ENCODE measurements at regions not wholly inside any gene's neighbourhood (a gene's known extent, or its start where the extent isn't known, plus 50 kb on each side); places are given as distances from the start of the nearest gene placed in this dataset.

DNA sequence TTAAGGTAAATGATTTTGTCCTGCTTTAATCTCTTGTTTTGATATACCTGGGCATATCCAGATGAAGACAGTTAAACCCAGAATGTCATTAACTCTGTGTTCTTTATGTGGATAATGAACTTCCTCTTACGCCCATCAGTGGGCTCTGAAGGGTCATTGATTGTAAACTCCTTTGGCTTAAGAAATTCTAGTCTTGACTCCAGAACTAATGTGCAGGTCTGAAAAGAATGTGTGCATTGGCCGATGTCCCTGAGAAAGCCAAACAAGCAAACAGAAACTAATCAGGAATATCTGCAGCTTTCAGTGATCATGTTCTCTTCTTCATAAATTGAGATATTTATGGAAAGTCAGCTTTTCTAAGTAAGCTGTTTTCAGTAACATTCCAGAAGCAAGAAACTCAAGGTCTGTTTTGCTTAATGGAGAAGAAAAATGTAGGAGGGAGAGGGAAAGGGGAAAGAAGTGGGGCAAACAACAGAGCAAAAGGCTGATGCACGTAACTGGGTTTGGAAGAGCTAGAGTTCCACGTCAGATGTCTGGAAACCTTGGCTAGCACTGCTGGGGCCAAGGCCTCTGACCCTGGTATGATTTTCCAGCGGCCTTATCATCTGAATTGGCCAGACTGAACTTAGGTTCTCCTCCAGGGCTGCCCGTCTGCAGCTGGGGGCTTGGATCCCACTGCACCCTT is 61.3 kb upstream of the FHL2 start:
- DNase-seq: no peak
- Histone ChIP-seq H3K27me3 (ENCODE audit: insufficient read depth, low read length, poor library complexity) (no peaks in the 10 kb centered on the region), H3K79me2 (ENCODE audit: insufficient read depth, low read length) (no peaks in the 10 kb centered on the region), H4K20me1 (ENCODE audit: insufficient read depth, low read length) (no peaks in the 10 kb centered on the region), H2AFZ (ENCODE audit: low read depth, low read length) (no peak overlapping the region), H3K4me2 (ENCODE audit: insufficient read depth, low read length) (no peak overlapping the region), H3K4me1 (ENCODE audit: insufficient read depth, low read length) (no peaks in the 10 kb centered on the region), H3K9ac (ENCODE audit: low read depth, low read length) (no peak overlapping the region), H3K9me3 (ENCODE audit: insufficient read depth, low read length, severe bottlenecking) (no peaks in the 10 kb centered on the region), H3K36me3 (ENCODE audit: insufficient read depth, low read length) (no peaks in the 10 kb centered on the region), H3K4me3 (ENCODE audit: low read depth in 1 of 2, low read length in 2 of 2) (no peak overlapping the region), H3K27ac (ENCODE audit: low read length) (no peak overlapping the region)
- no peak for ATAC-seq (ENCODE audit: insufficient read depth, low read depth)
- no peak for TF ChIP-seq EZH2 (IDR thresholded peaks at IDR 0.05; ENCODE audit: borderline replicate concordance, low read depth, low read length, severe bottlenecking)

DNA sequence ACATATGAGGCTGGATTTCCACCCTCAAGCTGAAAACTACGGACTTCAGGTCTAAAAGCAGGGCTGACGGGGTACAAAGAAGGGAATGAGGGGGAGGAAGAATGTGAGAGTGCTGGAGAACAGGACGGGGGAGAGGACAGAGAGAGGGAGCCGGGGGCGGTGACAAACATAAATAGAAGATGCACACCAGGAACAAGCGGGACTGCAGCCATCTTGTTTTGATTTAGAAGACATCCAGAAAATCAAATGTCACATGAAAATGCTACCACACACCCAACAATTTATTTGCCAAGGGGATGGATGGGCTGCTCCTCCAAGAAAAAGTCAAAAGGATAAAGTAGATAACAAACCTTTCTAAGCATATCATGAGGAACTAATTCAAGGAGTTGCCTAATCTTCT is 59.2 kb upstream of the FHL2 start:
- Histone ChIP-seq H3K27me3 (ENCODE audit: insufficient read depth, low read length, poor library complexity) (no peaks in the 10 kb centered on the region), H4K20me1 (ENCODE audit: insufficient read depth, low read length) (no peaks in the 10 kb centered on the region), H3K27ac (ENCODE audit: low read length) (no peak overlapping the region), H3K4me3 (ENCODE audit: low read depth in 1 of 2, low read length in 2 of 2) (no peak overlapping the region), H3K9ac (ENCODE audit: low read depth, low read length) (no peak overlapping the region), H2AFZ (ENCODE audit: low read depth, low read length) (no peak overlapping the region), H3K9me3 (ENCODE audit: insufficient read depth, low read length, severe bottlenecking) (no peaks in the 10 kb centered on the region), H3K36me3 (ENCODE audit: insufficient read depth, low read length) (no peaks in the 10 kb centered on the region), H3K79me2 (ENCODE audit: insufficient read depth, low read length) (no peaks in the 10 kb centered on the region), H3K4me2 (ENCODE audit: insufficient read depth, low read length) (no peak overlapping the region), H3K4me1 (ENCODE audit: insufficient read depth, low read length) (no peaks in the 10 kb centered on the region)
- TF ChIP-seq, protein P1, sequence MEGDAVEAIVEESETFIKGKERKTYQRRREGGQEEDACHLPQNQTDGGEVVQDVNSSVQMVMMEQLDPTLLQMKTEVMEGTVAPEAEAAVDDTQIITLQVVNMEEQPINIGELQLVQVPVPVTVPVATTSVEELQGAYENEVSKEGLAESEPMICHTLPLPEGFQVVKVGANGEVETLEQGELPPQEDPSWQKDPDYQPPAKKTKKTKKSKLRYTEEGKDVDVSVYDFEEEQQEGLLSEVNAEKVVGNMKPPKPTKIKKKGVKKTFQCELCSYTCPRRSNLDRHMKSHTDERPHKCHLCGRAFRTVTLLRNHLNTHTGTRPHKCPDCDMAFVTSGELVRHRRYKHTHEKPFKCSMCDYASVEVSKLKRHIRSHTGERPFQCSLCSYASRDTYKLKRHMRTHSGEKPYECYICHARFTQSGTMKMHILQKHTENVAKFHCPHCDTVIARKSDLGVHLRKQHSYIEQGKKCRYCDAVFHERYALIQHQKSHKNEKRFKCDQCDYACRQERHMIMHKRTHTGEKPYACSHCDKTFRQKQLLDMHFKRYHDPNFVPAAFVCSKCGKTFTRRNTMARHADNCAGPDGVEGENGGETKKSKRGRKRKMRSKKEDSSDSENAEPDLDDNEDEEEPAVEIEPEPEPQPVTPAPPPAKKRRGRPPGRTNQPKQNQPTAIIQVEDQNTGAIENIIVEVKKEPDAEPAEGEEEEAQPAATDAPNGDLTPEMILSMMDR (IDR thresholded peaks at IDR 0.05; ENCODE audit: borderline replicate concordance, extremely low read depth, low read length, poor library complexity, severe bottlenecking): no peak
- TF ChIP-seq EZH2 (IDR thresholded peaks at IDR 0.05; ENCODE audit: borderline replicate concordance, low read depth, low read length, severe bottlenecking): no peak
- DNase-seq: no peak
- no peak for ATAC-seq (ENCODE audit: insufficient read depth, low read depth)

DNA sequence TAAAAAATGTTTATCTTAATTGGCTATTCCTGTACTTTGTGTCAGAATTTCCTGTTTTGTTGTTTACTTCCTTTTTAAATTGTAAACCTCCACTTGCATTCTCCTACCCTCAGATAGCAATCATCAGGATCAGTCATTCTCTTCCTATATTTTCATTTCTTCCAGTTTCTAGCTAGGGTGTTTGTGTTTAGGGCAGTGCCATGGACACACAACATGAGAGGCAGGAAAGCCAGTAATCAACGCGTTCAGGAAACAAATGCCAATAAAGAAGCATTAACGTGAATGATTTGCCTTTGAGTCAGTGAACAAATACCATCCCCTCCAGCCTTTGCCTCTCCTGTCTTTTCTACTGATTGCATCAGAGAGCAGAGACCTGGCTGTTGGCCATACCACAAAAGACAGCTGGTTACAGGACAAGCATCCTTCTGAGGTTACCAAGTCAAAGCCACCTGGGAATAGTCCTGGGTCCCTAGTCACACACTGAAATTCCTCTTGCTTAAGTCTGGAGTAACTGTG is 56.7 kb upstream of the FHL2 start:
- DNase-seq: peak; percentile 16
- ATAC-seq (ENCODE audit: insufficient read depth, low read depth): 0 out of 3 replicates have a peak, but pooled peaks have one; percentile 27
- no peak overlapping the region for H3K4me3 ChIP-seq (ENCODE audit: low read depth in 1 of 2, low read length in 2 of 2)
- H3K4me2 ChIP-seq (ENCODE audit: insufficient read depth, low read length): no peak overlapping the region
- H3K9me3 ChIP-seq (ENCODE audit: insufficient read depth, low read length, severe bottlenecking): no peaks in the 10 kb centered on the region
- H3K27ac ChIP-seq (ENCODE audit: low read length): no peak overlapping the region
- no peaks in the 10 kb centered on the region for H3K36me3 ChIP-seq (ENCODE audit: insufficient read depth, low read length)
- H3K9ac ChIP-seq (ENCODE audit: low read depth, low read length): no peak overlapping the region
- H4K20me1 ChIP-seq (ENCODE audit: insufficient read depth, low read length): no peaks in the 10 kb centered on the region
- H2AFZ ChIP-seq (ENCODE audit: low read depth, low read length): no peak overlapping the region; the same call in 1 of the 2 replicates
- no peaks in the 10 kb centered on the region for H3K4me1 ChIP-seq (ENCODE audit: insufficient read depth, low read length)
- TF ChIP-seq, protein P1 (IDR thresholded peaks at IDR 0.05; ENCODE audit: borderline replicate concordance, extremely low read depth, low read length, poor library complexity, severe bottlenecking): no peak
- no peak for TF ChIP-seq EZH2 (IDR thresholded peaks at IDR 0.05; ENCODE audit: borderline replicate concordance, low read depth, low read length, severe bottlenecking)
- H3K79me2 ChIP-seq (ENCODE audit: insufficient read depth, low read length): no peaks in the 10 kb centered on the region
- H3K27me3 ChIP-seq (ENCODE audit: insufficient read depth, low read length, poor library complexity): no peaks in the 10 kb centered on the region

DNA sequence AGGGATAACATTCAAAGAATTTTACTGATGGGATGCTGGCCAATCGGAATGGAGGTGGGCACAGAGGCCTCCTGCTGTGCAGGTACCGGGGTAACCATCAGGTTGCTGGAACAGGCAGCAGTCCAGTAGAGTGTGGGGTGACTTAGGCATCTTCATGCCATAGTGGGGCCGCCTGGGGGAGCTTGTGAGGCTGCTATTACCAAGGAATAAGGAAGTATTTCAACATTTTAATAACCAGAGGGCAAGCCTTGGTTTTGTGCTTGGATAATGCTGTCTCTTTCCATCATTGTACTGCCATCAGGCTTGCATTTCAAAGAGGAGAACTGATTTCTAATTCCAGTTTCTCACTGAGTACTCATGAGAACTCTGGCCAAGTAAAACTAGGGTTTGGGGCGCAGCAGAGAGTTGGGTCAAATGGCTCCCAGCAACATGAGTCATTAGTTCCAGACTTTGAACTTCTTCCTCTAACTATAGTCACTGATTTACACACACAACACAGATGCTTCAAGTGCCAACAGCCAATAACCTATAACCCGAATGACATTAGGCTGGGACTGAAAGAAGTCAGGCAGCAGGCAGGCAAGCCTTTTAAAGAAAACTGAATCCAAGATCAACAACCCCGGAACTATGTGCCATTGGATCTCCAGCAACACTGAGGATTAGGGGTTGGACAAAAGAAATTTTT is 56.1 kb upstream of the FHL2 start:
- Histone ChIP-seq H4K20me1 (ENCODE audit: insufficient read depth, low read length) (no peaks in the 10 kb centered on the region), H3K4me1 (ENCODE audit: insufficient read depth, low read length) (no peaks in the 10 kb centered on the region), H3K79me2 (ENCODE audit: insufficient read depth, low read length) (no peaks in the 10 kb centered on the region), H3K27me3 (ENCODE audit: insufficient read depth, low read length, poor library complexity) (no peaks in the 10 kb centered on the region), H3K36me3 (ENCODE audit: insufficient read depth, low read length) (no peaks in the 10 kb centered on the region), H3K9me3 (ENCODE audit: insufficient read depth, low read length, severe bottlenecking) (no peaks in the 10 kb centered on the region), H3K4me2 (ENCODE audit: insufficient read depth, low read length) (no peak overlapping the region), H3K9ac (ENCODE audit: low read depth, low read length) (no peak overlapping the region), H2AFZ (ENCODE audit: low read depth, low read length) (no peak overlapping the region), H3K4me3 (ENCODE audit: low read depth in 1 of 2, low read length in 2 of 2) (no peak overlapping the region), H3K27ac (ENCODE audit: low read length) (no peak overlapping the region)
- ATAC-seq (ENCODE audit: insufficient read depth, low read depth) (no peak), DNase-seq (peak; percentile 5)
- TF ChIP-seq EZH2 (IDR thresholded peaks at IDR 0.05; ENCODE audit: borderline replicate concordance, low read depth, low read length, severe bottlenecking): no peak
- TF ChIP-seq, protein P1 (IDR thresholded peaks at IDR 0.05; ENCODE audit: borderline replicate concordance, extremely low read depth, low read length, poor library complexity, severe bottlenecking): no peak
